ENCODE measurements at regions not wholly inside any gene's neighbourhood (a gene's known extent, or its start where the extent isn't known, plus 50 kb on each side); places are given as distances from the start of the nearest gene placed in this dataset.

DNA sequence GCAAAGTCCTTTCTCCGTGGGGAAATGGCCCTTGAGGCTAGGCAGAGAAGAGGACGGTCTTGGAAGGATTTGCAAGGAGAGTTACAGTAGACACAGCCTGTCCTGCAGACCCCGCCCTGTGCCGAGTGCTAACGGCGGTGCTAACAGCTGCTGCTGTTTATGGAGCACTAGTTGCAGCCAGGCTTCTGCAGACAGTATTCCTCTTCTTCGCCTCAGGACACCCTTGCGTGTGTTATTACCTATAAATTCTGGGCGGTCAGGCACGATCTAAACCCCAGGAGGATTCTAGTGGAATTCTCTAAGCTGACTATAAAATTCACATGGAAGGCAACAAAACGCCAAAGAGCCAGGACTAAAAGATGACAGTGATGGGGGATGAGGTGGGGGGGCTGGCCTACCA, 139.8 kb downstream of the GLI2 start:
- TF ChIP-seq, protein P1, sequence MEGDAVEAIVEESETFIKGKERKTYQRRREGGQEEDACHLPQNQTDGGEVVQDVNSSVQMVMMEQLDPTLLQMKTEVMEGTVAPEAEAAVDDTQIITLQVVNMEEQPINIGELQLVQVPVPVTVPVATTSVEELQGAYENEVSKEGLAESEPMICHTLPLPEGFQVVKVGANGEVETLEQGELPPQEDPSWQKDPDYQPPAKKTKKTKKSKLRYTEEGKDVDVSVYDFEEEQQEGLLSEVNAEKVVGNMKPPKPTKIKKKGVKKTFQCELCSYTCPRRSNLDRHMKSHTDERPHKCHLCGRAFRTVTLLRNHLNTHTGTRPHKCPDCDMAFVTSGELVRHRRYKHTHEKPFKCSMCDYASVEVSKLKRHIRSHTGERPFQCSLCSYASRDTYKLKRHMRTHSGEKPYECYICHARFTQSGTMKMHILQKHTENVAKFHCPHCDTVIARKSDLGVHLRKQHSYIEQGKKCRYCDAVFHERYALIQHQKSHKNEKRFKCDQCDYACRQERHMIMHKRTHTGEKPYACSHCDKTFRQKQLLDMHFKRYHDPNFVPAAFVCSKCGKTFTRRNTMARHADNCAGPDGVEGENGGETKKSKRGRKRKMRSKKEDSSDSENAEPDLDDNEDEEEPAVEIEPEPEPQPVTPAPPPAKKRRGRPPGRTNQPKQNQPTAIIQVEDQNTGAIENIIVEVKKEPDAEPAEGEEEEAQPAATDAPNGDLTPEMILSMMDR (IDR thresholded peaks at IDR 0.05) = no peak
- no peak for TF ChIP-seq POLR2A (IDR thresholded peaks at IDR 0.05)
